HUDEP-2 (cell line): ENCODE measurements at regions not wholly inside any gene's neighbourhood (a gene's known extent, or its start where the extent isn't known, plus 50 kb on each side); places are given as distances from the start of the nearest gene placed in this dataset.
"Not testable (repeated sequence)": the region's sequence is repeated elsewhere in the genome, so short reads cannot be mapped to it uniquely, and the experiment has no call there.

Source experiments
- DNase-seq, 76 experiments: peaks; one replicate each; lab custom pipeline; 2025; ENCODE audit not compliant: unreplicated experiment in 76 of 76; lab: John Stamatoyannopoulos, UW

- peak in 74 of 76 experiments; percentile 22 to 97 (median 80) for DNase-seq
Observed at GRCh38 chr20:55103188-55103587, 627.8 kb downstream of the DOK5 start.

DNA sequence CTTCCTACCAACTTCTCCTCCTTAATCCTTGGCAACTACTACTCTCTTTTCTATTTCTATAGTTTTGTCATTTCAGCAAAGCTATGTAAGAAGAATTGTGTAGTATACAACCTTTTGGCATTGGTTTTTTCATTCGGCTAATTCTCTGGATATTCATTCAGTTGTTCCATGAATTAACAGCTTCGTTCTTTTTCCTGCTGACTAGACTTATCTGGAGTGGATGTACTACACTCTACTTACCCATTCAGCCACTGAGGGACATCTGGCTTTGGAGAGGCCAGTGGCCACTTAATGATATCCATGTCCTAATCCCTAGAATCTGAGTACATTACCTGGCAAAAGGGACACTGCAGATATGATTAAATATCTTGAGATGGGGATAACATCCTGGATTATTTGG, 623.9 kb downstream of the DOK5 start:
- no peak for DNase-seq

- DNase-seq: no peak
Observed at GRCh38 chr20:55097621-55098020, 622.2 kb downstream of the DOK5 start.

- DNase-seq: no peak
Observed at GRCh38 chr20:55095745-55096400, 620.5 kb downstream of the DOK5 start.

GRCh38 chr20:55094353-55094861, 619.0 kb downstream of the DOK5 start:
- peak in 53 of 76 experiments; percentile 5 to 85 (median 45) for DNase-seq

DNA sequence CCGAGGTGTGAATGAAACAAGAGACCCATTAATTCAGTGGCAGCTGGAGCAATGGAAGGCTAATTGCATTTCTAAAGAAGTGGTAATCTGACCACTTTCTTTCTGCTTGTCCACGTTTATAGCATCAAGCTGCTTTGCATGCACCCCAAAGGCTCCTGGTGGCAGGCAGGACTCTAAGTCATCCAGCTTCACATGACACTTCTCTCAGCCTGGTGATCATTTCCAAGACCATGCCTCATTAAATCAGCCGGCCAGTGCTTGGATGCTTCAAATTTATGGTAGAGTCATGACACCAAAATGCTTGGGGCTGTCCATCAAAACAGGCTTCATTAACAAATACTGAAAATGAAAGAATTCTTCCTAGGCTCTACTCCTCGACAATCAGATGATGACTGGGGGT, 614.9 kb downstream of the DOK5 start:
- no peak for DNase-seq

DNA sequence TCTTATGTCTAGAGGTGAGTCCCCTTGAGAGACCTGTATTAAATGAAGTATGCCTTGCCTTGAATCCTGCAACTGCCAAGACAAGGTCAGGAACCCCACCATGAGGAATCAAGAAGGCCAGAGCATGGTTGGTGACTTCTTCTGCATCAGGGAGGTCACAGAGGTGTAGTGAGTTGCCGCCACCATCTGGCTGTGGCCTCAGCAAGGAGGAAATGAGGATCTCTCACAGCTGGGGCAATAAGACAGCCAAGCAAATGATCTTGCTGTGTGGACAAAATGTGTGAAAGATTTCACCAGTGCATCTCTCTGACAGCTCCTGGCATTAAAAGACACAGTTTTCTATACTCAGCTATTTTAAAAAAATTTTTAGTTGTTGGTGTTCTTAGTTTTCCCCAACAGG, 611.0 kb downstream of the DOK5 start:
- DNase-seq: no peak

- DNase-seq: no peak
Observed at GRCh38 chr20:55079917-55080316, 604.5 kb downstream of the DOK5 start.

GRCh38 chr20:55074266-55074840, 599.0 kb downstream of the DOK5 start:
- DNase-seq: not testable (repeated sequence)

DNA sequence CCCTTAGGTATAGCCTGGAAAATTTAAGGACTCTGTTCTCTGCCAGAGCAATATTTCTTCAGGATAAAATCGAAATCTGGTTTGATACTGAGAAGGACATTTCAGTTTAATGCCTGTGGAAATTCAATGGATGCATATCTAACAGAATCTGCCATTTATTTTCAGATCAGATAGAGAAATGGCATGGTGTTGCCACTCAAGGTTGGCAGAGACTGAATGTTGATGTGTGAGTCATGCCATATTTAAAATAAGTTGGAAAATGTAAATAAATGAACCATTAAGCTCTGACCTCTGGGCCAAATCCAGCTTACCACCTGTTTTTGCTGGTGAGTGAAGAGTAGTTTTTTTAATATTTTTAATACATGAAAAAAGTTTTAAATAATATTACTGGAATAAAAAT, 594.6 kb downstream of the DOK5 start:
- DNase-seq: no peak

- no peak for DNase-seq
Observed at GRCh38 chr20:55067158-55067825, 591.9 kb downstream of the DOK5 start.

GRCh38 chr20:55058938-55059337, 583.5 kb downstream of the DOK5 start:
- DNase-seq: no peak

DNA sequence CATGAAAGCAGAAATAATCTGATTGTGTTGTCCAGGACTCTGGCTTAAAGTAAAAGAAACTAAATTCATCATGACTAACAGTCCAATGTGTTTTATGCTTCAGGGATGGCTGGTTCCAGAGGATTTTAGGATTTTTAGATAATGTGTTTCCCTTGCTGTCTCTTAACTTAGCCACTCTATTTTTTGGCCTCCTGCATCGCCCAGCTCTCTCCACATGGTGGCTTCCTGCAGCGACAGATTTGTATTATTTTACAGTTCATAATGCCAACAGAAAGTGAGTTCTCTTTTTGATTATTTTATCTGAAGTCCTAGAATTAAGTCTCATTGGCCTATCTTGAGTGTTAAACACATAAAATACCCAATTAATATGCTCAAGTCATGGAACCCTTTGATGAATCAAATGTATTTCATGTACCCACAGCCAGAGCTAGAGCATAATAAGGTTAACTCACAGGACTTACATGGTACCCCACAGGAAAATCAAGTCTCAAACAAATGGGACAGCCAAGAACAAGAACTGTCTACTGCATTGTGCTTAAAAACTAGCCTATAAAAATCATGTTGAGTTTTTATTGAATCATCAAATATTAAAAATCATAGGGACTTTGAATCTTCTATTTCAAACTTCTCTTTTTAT, 582.5 kb downstream of the DOK5 start:
- peak in 20 of 76 experiments; percentile 1 to 34 (median 8) for DNase-seq

- no peak for DNase-seq
Observed at GRCh38 chr20:55054453-55054852, 579.1 kb downstream of the DOK5 start.

- DNase-seq: no peak
Observed at GRCh38 chr20:55053389-55053788, 578.0 kb downstream of the DOK5 start.

- no peak for DNase-seq
Observed at GRCh38 chr20:55052459-55052858, 577.1 kb downstream of the DOK5 start.

DNA sequence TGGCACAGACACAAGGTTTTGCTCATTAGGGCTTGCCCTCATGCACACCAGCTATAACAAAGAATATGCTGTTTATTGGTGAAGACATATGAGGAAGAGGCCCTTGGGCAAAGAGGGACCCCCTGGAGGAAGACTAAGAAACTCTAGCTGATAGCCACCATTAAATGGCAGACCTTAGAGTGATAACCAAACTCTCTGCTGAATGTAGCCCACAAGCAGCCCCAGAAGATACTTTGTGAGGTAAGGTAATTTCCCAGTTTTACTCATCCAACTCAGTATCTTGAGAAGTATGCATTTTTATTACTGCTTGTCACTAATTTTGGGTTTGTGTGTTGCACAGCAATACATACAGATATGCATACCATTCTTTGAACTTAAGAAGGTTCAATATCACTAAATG, 563.3 kb downstream of the DOK5 start:
- DNase-seq: no peak

DNA sequence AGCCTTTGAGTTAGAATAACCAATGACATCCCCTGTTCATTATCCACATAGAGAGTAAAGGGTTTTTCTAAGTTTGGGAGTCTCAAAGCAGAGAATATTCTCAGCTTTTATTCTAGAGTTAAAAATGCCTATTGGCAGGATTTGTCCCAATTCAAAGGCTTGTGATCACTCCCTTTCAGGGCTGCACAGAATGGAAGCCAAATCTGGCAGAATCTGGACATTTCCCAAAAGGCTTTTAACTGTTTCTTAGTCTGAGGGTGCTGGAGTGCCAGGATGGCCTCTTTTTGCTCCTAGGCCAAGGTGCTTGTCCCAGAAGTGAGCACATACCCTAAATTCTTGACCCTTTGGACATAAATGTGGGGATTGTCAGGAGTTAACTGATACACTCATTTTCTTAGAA, 556.6 kb downstream of the DOK5 start:
- no peak for DNase-seq

GRCh38 chr20:55014766-55015165, 539.4 kb downstream of the DOK5 start:
- no peak for DNase-seq

DNA sequence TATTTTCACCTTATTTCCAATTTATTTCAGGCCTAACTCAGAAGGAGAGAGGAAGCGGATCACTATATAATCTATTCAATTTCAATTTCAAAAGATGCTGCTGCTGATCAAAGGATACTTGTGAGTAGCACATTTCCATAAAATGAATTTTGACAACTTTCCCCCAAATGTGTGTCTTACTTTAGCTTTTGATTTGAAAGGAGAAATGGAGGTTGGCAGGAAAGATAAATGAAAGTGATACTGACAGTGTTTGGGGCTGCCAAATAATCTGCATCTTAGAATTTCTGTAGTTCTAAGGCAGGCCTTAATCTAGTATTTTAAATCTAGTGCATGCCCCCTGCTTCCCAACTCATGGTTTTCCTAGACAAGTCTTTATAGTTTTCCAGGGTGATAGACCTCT, 535.4 kb downstream of the DOK5 start:
- DNase-seq: no peak

DNA sequence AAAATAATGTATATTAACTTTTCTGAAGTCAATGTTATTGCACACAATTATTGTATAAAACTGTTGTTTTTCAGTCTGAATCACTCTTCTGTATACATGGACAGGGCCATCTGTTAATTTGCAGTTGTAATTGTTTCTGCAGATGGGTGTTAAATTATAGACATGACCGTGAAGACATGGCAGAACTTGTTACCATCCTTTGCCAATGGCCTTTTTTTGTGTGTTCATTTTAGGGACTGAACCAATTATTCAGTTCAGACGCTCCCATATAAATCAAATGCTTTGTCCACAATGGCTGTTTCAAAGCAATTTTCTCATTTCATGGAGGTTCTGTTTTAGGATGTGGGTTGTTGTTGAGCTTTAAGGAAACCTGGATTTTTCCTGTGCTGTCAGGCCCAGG, 533.7 kb downstream of the DOK5 start:
- no peak for DNase-seq
